ENCODE measurements at regions not wholly inside any gene's neighbourhood (a gene's known extent, or its start where the extent isn't known, plus 50 kb on each side); places are given as distances from the start of the nearest gene placed in this dataset.

DNA sequence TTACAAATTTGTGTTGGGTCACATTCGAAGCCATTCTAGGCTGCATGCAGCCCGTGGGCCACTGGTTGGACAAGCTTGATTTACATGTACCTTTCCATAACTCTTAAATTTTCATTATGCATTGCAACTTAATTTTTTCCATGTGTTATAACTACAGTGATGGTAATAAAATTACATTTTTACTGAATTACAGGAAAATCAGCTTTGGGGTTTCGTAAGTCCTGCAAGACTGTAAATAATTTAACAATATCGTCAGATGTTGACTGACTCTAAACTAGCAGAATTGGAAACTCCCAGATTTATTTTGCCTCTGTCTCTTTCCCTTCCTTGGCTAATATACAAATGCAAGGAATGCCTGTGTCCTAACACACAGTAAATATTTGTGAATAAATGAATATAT, 88.0 kb upstream of the RAPGEF2 start:
- H3K4me2 ChIP-seq (ENCODE audit: low read length), result no peak overlapping the region
- H3F3A ChIP-seq (ENCODE audit: control insufficient read depth, insufficient read depth), result no peaks in the 10 kb centered on the region
- H3K9me2 ChIP-seq (replicated peaks; ENCODE audit: control insufficient read depth, low read length), result no peaks in the 10 kb centered on the region
- H3K4me3 ChIP-seq (ENCODE audit: low read length), result no peak overlapping the region
- peaks cover 41% of the 10 kb centered on the region for H3K4me1 ChIP-seq (ENCODE audit: control insufficient read depth, low read length)
- H3K27ac ChIP-seq (ENCODE audit: low read depth, low read length), result no peak overlapping the region
- no peaks in the 10 kb centered on the region for H3K36me3 ChIP-seq (ENCODE audit: control insufficient read depth, low read length)
- H4K20me1 ChIP-seq (ENCODE audit: control insufficient read depth, insufficient read depth, low read depth, low read length), result no peaks in the 10 kb centered on the region
- no peaks in the 10 kb centered on the region for H3K9me3 ChIP-seq (ENCODE audit: control insufficient read depth, insufficient read depth, low read length)
- H3K79me2 ChIP-seq (ENCODE audit: control insufficient read depth, low read length), result no peaks in the 10 kb centered on the region
- no peaks in the 10 kb centered on the region for H3K27me3 ChIP-seq (ENCODE audit: control insufficient read depth, low read length)
- TF ChIP-seq, protein P1, sequence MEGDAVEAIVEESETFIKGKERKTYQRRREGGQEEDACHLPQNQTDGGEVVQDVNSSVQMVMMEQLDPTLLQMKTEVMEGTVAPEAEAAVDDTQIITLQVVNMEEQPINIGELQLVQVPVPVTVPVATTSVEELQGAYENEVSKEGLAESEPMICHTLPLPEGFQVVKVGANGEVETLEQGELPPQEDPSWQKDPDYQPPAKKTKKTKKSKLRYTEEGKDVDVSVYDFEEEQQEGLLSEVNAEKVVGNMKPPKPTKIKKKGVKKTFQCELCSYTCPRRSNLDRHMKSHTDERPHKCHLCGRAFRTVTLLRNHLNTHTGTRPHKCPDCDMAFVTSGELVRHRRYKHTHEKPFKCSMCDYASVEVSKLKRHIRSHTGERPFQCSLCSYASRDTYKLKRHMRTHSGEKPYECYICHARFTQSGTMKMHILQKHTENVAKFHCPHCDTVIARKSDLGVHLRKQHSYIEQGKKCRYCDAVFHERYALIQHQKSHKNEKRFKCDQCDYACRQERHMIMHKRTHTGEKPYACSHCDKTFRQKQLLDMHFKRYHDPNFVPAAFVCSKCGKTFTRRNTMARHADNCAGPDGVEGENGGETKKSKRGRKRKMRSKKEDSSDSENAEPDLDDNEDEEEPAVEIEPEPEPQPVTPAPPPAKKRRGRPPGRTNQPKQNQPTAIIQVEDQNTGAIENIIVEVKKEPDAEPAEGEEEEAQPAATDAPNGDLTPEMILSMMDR (IDR thresholded peaks at IDR 0.05; ENCODE audit: low read depth, low read length, poor library complexity, severe bottlenecking), result no peak
- TF ChIP-seq EZH2phosphoT487 (IDR thresholded peaks at IDR 0.05; ENCODE audit: borderline replicate concordance, low read length), result no peak

DNA sequence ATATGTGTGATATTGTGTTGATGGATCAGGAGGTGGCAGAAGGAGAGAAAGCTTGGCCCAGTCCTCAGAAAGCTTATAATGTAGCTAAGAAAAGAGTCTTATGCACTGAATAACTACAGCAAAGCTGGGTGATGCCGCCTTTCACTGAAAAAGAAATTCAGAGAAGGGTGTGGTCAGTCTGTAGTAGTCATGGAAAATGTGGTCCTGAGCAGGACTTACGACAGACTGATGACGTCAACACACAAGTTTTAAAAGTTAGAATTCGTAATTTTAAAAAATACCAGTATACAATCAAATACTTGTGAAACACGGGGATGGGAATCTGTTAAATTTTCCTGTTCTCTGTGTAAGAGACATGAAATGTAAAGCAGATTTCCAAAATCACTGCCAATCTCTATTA, 87.0 kb upstream of the RAPGEF2 start:
- TF ChIP-seq, protein P1 (IDR thresholded peaks at IDR 0.05; ENCODE audit: low read depth, low read length, poor library complexity, severe bottlenecking), result no peak
- no peak for TF ChIP-seq EZH2phosphoT487 (IDR thresholded peaks at IDR 0.05; ENCODE audit: borderline replicate concordance, low read length)
- no peak overlapping the region for H3K4me2 ChIP-seq (ENCODE audit: low read length)

DNA sequence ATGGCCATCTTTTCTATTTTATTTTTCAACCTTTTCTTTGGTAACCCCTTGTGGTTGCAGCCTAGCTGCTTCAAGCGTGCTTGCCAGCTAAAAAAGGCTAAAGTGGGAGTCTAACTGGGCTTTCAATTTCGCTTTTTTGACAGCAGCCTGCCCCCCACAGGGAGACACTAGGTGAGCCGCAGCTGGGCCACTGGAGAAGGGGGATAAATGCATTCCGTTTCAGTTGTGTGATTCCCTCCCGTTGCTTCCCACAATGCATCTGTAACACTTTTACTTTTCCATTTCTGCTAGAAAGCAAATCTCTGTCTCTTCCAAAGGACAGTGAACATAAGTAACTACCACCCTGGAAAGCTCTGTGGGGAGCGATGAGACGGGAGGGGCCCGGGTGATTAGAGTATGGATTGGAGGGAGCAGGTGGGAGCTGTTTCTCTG, 86.3 kb upstream of the RAPGEF2 start:
- Histone ChIP-seq H3K27ac (ENCODE audit: low read depth, low read length) (no peak overlapping the region), H3F3A (ENCODE audit: control insufficient read depth, insufficient read depth) (no peaks in the 10 kb centered on the region), H3K4me1 (ENCODE audit: control insufficient read depth, low read length) (peaks cover 29% of the 10 kb centered on the region), H3K4me3 (ENCODE audit: low read length) (no peak overlapping the region), H3K36me3 (ENCODE audit: control insufficient read depth, low read length) (no peaks in the 10 kb centered on the region), H3K27me3 (ENCODE audit: control insufficient read depth, low read length) (no peaks in the 10 kb centered on the region), H3K79me2 (ENCODE audit: control insufficient read depth, low read length) (no peaks in the 10 kb centered on the region), H3K9me3 (ENCODE audit: control insufficient read depth, insufficient read depth, low read length) (no peaks in the 10 kb centered on the region), H3K4me2 (ENCODE audit: low read length) (peak overlapping the region; percentile 63), H4K20me1 (ENCODE audit: control insufficient read depth, insufficient read depth, low read depth, low read length) (no peaks in the 10 kb centered on the region), H3K9me2 (replicated peaks; ENCODE audit: control insufficient read depth, low read length) (no peaks in the 10 kb centered on the region)
- no peak for TF ChIP-seq EZH2phosphoT487 (IDR thresholded peaks at IDR 0.05; ENCODE audit: borderline replicate concordance, low read length)
- TF ChIP-seq, protein P1 (IDR thresholded peaks at IDR 0.05; ENCODE audit: low read depth, low read length, poor library complexity, severe bottlenecking), result peak; percentile 16

More for the DNA sequence above, 87.0 kb upstream of the RAPGEF2 start:
- H3K4me3 ChIP-seq (ENCODE audit: low read length), result no peak overlapping the region
- H3K79me2 ChIP-seq (ENCODE audit: control insufficient read depth, low read length), result no peaks in the 10 kb centered on the region
- H3K9me2 ChIP-seq (replicated peaks; ENCODE audit: control insufficient read depth, low read length), result no peaks in the 10 kb centered on the region
- no peaks in the 10 kb centered on the region for H3K9me3 ChIP-seq (ENCODE audit: control insufficient read depth, insufficient read depth, low read length)
- no peaks in the 10 kb centered on the region for H3F3A ChIP-seq (ENCODE audit: control insufficient read depth, insufficient read depth)
- H3K36me3 ChIP-seq (ENCODE audit: control insufficient read depth, low read length), result no peaks in the 10 kb centered on the region
- H3K27ac ChIP-seq (ENCODE audit: low read depth, low read length), result no peak overlapping the region
- no peaks in the 10 kb centered on the region for H4K20me1 ChIP-seq (ENCODE audit: control insufficient read depth, insufficient read depth, low read depth, low read length)
- H3K4me1 ChIP-seq (ENCODE audit: control insufficient read depth, low read length), result peaks cover 31% of the 10 kb centered on the region
- H3K27me3 ChIP-seq (ENCODE audit: control insufficient read depth, low read length), result no peaks in the 10 kb centered on the region

Data from DOHH2 (cell line).